NCI-H1436 (cell line): ENCODE measurements at regions not wholly inside any gene's neighbourhood (a gene's known extent, or its start where the extent isn't known, plus 50 kb on each side); places are given as distances from the start of the nearest gene placed in this dataset.

Experiments
- DNase-seq: peaks from one replicate; lab custom pipeline; 2025; lab: John Stamatoyannopoulos, UW

DNA sequence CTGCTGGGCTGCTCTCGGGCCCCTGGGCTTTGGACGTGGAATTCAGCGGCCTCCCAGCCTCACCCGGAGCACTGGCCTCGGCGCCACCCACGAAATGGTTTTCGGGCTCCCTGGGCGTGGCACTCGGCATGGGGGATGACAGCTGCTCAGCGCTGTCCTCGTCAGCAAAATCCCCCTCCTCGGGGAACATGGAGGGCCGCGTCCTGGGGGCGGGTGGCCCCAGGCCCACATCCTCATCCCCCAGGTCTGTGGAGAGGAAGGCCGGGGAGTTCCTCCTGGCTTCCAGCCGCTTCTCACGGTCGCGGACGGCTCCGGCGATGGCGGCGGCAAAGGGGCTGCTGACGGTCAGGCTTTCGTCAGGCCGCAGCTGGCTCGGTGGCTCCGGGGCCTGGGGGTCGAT lies 88.4 kb downstream of the CTTN start:
- DNase-seq: no peak

DNA sequence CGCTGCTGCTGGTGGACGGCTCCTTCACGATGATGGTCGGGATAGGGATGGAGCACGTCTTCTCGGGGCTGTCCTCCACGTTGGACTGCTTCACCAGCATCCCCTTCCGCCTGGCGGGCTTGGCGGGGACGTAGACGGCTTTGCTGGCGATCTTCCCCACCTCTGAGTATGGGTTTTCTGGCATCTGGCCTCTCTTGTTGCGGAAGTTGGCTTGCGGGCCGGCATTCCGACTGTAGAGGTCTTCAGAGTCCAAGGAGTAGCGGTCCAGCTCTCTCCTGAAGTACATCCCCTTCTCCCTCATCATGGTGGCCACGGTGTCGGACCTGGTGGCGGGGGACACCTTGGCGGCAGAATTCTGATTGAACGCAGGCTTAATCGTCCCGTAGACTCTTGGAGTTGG lies 88.8 kb downstream of the CTTN start:
- no peak for DNase-seq

DNA sequence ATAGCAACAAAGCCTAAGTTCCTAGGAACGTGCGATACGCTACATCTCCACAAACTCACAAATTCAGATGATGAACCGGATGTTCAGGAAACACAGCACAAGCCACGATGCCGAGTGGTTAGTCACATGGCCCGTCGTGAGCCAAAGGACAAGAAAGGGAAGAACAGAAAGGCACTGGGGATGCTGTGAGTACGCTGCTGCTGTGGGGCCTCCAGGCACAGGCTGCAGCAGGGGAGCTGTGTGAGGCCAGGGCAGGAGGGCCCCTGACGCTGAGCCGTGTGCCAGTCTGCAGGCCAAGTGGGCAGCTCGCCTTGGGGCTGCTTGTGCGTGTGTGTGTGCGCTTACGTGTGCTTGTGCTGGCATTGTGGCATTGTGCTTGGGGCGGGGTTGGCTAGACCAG lies 89.4 kb downstream of the CTTN start:
- no peak for DNase-seq

DNA sequence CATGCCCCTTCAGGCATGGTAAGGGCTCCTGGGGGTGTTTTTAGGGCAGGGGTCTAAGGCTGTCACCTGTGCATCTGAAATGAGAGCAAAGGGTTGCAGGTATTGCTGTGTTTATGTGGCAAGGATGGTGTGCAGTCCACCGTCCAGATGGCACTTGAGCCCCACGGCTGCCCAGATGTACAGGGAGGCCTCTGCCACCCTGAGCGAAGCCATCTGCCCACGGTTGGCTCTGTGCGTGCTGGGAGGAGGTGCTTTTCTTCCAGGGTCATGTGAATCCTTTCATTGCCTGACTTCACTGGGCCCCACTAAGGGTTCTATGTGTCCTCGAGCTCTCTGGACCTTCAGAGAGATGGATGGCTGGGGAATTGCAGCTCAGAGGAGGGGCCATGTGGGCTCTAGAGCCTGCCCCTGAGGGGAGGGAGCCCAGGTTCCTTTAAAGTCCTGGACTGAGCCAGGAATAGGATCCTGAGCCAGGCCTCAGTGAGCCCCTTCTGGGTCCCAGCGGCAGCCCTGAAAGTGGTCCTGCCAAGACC lies 89.9 kb downstream of the CTTN start:
- DNase-seq: no peak

DNA sequence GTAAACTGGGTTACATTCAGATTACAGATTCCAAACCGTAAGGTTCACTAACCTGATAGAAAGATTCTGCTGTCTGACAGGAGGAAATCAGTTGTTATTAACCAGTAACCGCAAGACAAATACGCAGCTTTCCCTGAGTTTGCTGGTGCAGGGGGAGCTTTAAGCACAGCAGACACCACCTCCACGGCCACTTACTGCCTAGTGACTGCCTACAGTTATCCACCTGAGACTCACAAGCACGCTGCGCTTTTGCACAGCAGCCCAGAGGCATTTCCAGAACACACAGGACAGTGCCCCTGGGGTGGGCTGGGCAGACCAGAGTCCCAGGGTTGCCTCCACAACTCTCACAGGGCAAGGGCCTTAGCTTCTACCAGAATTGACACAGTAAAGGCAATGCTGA lies 90.9 kb downstream of the CTTN start:
- DNase-seq: no peak

DNA sequence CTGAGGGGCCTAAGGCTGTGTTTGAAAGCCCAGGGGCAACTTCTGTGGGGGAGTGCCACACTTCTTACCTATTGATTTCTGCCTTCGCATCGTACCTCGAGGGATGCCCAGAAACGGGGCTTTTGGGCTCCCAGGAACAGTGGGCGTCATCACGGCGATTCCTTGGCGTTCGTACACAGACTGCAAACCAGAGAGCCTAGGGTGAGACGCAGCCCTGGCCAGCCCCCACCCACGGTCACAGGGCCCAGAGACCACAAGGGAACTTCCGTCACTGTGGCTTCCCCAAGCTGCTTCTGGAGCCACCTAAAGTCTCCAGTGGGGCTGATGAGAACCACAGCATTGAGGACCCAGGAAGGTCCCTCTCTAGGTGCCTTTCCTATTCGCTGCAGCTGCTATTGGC lies 91.9 kb downstream of the CTTN start:
- no peak for DNase-seq

DNA sequence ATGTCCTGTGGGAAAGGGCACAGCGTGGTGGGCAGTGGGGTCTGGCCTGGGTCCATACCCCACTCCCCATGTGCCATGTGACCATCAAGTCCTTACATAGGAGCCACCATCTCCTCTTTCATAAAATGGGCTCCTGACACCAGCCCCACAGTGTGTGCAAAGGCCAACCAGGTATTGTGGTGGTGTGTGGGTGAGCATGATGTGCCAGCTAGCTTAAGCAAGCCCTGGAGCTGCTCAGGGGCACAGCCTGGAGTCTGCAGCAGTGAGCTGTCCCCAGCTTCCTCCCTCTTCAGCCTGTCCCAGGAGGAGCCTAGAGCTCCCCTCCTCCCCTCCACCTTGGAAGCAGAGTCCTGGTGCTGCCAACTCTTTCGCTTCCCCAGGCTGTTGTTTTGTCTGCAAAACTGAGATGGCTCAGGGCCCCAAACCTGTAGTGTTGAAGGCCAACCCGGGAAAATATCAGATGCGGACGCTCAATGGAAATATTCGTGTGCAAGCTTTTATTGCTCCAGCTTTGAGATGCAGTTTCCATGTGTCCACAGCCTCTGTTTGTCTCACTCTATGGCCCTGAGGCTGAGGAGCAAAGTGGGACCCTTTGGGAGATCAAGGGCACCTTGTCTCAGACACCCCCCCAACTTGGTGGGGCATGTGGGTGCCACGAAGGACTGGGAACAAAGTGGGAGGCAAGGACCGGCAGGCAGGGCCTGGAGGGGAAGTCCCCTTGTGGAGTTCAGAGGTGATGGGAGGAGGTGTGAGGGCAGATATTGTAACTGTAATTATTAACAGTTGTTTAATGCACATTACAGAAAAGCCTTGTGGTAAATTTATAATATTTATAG lies 92.6 kb downstream of the CTTN start:
- no peak for DNase-seq

DNA sequence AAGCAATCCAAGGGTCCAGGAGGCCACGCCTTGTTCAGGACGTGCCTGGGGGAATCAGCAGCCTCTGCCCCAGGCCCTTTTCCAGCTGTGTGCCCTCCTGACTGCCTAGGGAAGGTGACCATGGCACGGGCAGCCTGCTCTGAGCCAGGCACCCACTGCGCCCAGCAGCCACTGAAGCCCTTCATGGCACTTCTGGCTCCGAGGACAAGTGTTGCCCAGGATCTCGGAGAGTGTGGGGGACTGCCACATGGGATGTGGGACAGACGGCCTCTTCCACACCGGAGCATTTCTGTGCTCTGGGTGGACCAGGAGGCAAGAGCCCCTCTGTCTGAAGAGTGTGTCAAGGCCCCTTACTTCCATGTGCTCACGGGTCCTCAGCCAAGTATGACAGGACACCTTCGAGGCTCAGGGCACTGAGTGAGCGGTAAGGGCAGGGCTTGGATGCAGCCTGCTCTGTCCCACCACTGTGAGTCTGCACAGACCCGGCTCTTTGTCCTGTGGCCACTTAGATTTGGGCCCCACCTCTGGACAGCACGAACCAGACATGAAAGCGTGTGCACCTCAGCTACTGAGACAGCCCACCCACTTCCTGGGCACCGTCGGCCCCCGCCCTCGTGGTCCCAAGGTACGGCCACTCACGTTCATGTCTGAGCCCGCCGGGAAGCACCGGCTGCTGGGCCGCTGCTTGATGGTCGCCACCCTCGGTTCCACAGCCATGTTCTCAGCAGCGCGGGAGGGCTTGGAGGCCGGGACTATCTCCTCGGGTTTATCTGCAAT lies 93.6 kb downstream of the CTTN start:
- DNase-seq: no peak

DNA sequence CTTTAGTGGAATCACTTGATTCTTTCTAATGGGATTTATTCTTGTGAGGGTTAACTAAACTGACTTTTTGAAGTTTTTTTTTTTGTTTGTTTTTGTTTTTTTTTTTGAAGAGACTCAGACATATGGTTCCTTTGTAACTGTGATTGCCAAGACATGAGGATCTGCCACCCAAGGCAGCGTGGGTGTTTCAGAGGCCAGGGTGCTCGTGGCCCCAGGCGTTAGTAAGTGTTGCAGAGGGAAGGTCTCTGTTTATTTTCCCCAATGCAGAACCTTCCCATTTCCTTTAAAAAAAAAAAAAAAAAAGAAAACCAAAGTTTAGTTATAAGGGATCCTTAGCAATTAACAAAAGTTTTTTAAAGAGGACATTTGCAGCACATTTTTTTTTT lies 94.8 kb downstream of the CTTN start:
- no peak for DNase-seq

DNA sequence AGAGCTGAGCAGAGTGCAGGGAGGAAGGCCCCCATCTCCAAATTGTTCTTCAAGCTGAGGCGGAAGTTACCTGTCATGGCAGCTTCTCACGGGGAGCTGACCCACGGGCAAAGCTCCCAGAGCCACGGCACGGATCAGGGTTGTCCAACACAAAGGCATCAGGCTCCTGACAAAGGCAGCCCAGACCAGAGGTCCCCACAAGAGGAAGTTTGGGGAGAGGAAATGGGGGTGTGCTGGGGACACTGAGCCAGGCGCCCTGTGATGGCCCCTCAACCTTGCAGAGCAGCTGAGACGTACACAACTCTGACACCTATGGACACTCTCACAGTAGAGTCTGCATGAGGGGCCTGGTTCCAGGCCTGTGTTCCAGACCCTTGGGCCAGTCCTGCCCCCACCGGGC lies 95.6 kb downstream of the CTTN start:
- DNase-seq: no peak

DNA sequence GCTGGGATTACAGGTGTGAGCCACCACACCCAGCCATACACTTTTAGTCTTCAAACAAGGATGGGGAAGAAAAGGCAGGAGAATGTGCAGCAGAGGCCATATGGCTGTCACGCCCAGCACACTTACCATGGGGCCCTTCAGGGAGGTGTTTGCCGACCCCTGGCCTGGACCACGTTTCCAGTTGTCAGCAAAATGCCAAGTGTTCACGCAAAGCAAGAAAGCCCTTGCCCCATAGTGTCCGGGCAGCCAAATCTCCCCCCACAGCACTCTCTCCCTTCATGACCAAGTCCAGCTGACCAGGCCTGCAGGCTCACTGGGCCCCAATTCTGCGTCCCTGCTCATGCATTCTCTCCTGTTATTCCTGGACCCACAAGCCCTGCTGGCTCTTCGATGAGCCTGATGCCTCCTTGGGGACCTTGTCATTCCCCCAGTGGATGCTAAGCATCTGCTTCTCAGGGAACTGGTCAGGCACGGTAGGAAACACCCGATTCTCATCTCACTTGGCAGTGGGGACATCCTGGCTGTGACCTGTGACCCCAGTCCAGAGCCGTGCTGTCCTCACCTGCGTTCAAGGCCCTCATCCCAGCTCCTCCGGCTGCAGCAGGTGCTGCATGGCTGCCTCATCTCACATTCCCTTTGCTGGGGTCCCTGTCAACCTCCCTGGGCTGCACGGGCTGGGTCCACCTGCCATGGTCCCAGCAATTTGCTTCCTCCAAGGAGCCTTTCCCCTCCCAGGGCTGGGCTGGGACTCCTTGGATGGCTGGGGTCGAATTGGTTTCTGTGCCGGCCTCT lies 96.4 kb downstream of the CTTN start:
- DNase-seq: no peak

DNA sequence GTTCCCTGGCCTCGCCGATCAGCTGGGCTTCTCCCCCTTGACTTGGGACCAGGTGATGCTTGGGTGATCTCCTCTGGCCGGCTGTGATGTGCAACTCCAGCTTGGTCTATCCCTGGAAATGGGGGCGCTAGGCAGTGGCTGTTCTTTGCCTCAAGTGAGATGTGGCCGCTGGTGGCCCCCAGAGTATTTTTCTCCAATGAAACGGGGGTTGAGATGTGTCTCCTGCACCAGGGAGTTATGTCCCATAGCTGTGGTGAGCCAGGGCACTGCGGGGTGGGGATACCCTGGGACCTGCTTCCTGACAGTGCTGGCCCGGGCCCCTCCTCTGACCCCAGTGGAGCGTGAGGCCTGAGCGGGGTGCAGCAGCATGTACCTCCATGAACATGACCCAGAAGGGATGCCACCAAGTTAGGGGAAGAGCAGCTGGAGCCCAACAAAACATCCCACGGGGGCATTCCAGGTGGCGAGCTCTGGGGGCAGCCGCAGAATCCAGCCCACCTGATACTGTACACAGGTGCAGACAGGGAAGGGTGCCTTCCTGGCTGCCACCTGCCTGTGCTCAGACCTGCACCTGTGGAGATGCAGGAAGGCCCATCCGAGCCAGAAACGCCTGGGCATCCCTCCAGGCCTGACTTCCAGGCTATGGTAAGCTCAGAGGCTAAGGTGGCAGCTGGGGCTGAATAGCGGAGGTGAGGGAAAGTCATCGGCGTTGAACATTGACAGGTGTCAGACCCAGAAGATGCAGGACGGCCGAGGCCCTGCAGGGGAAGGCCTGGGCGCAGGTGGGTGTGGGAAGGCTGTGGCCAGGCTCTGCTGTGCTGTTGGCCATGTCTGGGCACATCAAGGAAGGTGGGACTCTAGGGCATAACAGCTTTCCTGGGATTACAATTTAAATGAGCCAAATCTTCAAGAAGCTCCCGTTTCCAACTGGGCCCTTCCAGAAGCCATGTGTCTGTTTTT lies 97.3 kb downstream of the CTTN start:
- no peak for DNase-seq

DNA sequence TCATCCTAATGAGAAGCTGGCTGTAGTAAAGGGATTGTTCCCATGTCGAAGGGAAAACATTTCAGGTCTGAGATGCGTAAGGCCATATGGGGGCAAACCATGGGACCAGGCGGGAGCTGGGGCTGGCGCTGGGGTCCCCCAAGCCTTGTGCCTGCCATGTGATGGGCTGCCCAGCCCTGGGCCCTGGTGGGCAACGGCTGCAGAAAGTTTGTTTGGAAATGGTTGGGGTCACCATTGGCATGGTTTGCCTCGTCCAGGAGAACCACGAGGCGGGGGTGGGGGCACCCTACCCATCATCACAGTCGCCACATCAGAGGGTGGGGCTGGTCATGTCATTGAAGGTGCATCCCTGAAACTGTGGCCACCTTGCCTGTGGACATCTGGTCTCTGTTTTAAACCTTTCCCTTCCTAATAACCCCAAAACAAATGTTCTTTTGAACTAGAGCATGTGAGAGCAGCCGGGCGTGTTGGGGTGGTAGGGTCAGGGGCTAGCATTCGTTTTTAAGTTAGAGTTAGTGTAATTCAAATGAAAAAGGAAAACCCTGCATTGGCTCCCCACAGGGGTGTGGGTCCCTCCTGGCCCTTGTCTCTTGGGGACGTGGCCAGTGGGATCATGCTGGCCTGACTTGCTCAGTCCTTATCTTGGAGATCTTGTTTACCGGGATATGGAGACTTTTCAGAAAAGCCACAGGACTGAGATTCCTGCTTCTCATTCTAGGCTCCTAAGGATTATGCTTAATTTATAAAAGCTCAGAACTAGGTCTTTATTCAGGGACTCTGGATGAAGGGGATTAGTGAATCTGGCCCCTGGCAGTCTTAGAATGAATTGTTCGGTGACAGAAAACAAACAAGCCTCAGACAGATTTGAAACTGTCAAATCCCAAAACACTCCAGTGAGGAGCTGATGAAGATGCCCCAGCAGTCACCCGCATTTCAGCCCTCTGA lies 98.5 kb downstream of the CTTN start:
- no peak for DNase-seq

DNA sequence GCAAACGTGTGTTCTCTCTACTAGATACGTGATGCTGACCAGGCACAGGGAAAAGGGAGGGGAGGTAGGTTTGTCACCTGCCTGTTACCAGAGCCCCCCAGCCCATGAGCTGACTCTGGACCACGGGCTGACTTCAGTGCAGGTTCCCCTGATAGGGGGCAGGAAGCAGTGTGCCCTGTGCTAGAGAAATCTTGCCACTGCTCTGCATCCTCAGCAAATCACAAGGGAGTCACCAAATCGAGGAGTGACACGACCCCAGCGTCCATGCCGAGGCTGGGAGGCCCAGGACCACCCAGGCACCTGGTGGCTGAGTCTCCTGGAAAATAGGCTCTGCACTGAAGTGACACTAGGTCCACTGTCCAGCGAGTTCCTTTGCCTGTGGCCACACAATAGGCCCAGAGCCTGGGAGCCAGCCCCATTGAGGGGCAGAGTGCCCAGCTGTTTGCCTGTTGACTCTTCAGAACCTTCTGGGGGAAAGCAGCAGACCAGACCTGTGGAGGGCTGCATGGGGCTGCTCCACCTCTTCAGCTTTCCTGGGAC lies 99.3 kb downstream of the CTTN start:
- no peak for DNase-seq

DNA sequence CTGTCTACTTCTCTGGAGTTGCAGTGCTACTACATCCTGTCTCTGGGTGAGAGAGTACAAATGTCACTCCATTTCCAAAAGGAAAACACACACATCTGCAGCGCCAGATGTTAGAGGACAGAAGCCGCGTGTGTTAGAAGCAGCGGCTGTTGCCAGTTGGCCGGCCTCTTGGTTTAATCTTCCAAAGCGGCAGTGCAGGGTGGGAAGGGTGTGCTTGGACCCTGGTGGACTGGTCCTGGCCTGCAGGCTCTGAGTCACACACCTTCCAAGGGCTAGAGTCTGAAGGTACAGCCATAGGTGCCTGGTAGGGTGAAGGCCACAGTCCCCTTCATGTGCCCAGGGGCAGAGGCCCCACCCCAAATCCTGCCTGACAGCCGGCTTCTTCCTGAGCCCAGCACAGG lies 99.8 kb downstream of the CTTN start:
- no peak for DNase-seq

DNA sequence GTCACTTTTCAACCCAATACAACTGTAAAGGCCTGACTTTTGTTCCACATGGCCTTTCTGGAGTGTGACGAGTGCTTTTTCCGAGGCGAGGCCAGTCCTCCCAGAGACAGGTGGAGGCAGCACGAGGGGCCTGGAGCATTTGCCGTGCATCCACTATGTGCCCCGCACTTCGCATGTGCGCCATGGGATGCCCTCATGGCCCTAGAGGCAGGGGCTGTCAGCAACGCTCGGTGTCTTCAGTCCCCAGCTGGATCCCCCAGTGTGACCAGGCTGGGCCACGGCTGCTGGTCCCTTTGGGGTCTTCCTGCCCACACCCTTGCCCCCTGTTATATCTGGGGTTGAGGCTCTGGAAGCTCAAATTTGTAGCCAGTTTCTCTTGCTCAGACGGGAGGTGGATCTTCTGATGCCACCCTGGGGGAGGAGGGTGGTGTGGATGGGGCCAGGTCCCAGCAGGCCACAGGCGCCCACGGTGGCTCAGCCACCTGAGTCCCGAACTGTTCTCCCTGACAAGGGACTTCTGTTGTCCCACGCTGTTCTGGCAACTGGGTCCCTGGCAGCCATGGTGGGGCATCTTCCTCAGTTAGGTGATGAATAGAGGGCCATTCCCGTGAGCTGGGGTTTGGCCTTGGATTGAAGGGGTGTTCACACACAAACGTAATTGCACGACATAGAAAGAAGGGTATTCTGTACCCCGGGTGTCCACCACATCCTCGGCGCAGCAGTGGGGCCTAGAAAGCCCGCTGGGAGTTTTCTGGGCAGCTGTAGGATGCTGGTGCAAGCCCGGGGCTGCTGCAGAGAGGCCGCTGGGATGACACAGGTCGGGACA lies 100.9 kb downstream of the CTTN start:
- DNase-seq: no peak

DNA sequence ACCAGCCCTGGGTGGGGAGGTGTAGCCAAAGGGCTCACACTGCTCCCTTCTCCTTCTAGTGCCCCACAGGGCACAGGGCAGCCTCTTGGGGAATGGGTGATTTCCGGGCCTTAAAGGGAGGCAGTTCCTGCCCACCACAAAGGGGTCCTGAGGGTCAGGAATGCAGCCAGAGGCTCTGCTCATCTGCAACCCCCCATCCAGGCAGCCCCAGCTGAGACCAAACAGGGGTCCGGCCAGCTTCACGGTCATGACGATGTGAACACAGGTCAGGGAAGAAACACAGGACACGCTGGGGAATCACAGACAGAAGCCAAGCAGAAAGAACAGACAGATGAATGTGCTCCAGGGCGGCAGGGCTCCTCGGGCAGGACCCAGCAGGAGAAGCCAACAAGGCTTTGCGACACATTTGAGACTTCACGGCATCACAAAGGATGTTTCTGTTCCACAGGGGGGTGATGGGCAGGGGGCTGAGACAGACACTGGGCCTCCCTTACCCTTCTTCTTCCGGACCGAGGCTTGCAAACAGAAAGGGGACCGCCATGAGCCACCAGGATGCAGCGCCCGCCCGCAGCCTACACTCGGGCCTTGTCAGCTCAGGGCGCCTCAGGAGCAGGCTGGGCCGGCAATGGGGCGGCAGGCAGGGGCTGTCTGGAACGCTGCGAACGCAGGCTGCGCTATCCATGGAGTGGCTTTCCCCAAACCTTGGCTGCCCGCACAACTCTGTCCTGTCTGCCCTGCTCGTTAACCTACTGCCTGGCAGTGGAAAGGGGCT lies 101.9 kb downstream of the CTTN start:
- DNase-seq: no peak
